ENCODE measurements at regions not wholly inside any gene's neighbourhood (a gene's known extent, or its start where the extent isn't known, plus 50 kb on each side); places are given as distances from the start of the nearest gene placed in this dataset.

DNA sequence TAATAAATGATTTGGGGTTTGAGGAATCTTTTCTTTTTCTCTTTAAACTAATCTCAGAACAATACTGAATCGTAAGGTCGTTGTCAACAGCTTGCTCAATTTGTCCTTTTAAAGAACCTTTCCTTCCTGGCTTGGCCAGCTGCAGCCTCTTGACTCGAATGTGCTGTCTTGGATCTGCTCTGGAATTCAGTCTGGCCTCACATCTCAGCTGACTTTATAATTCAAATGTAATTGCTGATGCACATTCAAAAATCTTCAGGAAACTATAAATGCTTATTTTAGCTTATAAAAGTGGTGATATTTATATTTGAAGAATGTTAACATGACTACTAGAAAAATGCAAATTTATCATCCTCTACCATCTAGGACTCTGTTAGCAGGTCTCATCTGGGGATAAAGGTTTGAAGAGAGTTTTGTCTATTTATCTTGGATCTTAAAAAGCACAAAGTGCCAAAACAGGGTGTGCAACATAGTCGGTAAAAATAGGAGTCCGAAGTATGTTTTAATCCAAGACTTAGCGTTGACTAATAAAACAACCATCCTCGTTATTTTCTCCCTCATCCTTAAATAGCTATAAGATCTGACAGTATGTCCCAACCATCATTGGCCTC, 1035.2 kb downstream of the MCTP2 start:
- DNase-seq = no peak

DNA sequence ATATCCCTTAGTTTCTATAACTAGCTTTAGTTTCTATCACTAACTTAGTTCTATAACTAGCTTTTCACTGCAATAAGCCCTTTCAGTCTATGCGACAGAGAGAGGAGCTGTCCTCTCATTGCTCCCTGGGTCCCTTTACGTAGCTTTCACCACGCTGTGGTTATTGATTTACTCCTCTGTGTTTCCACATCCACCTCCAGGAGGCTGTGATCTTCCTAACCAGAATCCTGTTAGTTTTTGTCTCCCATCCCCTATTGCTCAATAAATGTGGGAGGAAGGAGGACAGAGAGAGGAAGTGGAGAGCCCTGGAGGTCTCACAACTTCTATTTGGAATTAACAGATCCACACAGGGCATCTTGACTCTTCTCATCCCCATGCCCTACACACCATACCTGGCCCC, 1036.1 kb downstream of the MCTP2 start:
- DNase-seq = no peak

- no peak for DNase-seq
Observed at GRCh38 chr15:95269242-95270183, 1038.2 kb downstream of the MCTP2 start.

DNA sequence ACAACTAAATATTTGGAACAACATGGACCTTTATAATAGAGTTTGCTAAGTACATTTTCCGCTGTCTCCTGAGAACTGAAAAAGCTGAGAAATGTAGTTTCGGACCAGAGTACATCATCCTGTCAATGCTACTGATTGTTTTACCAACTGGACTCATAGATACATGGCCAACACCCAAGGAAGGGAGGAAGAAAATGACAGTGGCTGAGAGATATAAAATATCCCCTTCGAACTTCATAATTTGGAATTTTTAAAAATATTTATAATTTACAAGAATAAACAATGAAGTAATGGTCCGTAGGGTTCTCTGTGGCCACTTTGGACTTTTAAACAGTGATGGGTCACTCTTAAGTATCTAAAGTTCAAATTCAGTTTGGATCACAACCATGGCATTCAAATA, 1042.7 kb downstream of the MCTP2 start:
- DNase-seq = no peak

- DNase-seq = peak; percentile 74
Observed at GRCh38 chr15:95277266-95277665, 1045.9 kb downstream of the MCTP2 start.

GRCh38 chr15:95278532-95279245, 1047.3 kb downstream of the MCTP2 start:
- DNase-seq = no peak

DNA sequence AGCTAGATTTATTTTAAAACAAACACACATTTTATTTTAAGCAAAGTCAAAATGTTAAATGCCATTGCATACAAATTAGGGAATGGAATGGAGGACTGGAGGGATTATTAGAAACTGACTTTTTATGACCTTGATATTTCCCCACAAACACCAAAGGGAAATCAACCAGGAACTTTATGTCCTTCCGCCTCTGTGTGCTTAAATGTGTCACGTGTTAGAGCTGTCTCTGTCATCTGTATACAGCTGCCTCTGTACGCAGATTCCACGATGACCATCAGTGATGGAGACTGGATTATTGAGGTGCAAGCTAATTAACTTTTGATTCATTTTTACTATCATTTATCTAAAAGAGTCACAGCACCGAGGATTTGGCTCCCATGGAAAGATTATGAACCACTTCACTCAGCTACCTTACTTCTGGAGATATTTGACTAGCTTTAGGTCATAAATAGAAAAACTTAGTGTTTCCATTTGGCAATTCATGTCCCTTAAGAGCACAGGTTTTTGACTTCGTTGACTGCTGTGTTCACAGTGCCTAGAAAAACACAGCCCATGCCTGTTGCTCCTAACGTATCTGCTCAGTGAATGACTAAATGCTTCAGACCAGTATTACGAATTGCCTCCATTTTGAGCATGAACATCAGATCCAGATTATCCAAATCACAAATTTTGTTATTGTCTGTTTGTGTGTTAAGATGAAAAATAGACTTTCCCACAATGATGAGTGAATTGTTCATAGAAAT, 1048.1 kb downstream of the MCTP2 start:
- no peak for DNase-seq

- no peak for DNase-seq
Observed at GRCh38 chr15:95280711-95281110, 1049.3 kb downstream of the MCTP2 start.

DNA sequence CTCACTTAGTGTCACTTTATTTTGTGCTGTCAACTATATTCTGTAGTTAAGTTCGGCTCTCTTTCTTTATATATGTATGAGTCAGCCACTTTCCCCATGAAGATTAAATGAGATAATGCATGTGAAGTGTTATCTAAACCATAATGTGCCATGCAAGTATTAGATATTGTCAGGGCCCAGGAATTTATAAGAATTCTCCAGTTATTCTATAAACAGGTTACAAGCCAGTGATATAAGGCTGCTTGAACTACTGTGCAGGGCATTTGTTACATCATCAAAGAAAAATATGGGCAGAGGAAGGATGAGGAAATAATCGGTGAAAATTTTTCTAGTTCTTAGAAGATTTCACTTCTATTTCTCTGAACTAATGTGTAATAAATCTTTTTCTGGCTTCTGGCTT, 1049.0 kb upstream of the NR2F2 start:
- no peak for DNase-seq

DNA sequence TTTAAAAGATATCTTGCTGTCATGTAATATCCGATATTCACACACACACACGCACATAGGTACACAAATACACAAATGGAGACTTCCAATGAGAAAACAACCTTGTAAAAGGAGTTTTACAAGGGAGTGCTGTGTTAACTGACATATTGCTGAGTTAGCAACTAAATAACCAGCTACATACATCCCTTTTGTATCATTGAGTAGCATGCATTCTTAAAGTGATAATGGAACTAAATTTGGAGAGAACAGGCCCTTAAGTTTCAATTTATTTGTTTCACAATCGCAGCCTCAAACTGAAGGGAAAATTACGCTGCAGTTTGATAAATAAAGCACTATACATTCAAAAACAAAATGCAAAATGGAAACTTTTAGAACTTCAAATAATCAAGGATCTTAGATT, 1046.0 kb upstream of the NR2F2 start:
- DNase-seq = no peak

- DNase-seq = no peak
Observed at GRCh38 chr15:95284933-95285421, 1045.5 kb upstream of the NR2F2 start.

GRCh38 chr15:95286352-95286880, 1044.1 kb upstream of the NR2F2 start:
- DNase-seq = no peak

DNA sequence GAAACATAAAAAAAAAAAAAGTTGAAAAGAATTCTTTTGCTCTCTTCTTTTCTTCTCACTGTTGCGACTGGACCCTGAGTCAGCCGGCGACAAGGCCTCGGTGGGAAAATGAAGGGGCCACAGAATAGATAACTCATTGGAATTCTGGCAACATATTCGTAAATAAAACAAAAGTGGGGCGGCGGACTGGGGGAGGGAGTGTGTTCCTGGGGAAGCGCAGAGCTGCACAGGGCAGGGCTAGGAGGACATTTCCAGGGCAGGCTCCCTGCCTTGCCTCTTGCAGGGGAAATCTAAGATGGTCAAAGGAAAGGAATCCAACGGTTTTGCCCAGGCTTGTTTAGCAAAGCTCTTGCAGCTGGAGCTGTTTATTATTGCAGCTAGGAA, 1042.8 kb upstream of the NR2F2 start:
- no peak for DNase-seq

DNA sequence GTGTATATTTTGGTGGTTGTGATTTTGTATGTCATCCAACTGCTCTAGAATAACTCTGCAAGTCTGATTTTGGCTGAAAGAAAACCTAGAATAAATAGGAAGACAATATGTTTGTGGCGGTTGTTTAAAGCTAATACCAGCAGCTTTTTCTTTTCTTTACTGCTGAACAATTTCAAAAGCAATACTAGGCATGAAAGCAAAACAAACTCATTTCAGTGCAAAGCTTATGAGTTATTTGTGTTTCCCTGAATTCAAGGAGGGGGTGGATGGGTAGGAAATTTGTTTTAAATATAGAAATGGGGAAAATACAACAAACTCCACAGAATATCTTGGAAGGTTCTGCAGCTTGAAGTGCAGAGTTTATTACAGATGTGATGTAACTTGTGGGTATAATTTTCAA, 1041.9 kb upstream of the NR2F2 start:
- no peak for DNase-seq

GRCh38 chr15:95290176-95290974, 1040.1 kb upstream of the NR2F2 start:
- DNase-seq = no peak

DNA sequence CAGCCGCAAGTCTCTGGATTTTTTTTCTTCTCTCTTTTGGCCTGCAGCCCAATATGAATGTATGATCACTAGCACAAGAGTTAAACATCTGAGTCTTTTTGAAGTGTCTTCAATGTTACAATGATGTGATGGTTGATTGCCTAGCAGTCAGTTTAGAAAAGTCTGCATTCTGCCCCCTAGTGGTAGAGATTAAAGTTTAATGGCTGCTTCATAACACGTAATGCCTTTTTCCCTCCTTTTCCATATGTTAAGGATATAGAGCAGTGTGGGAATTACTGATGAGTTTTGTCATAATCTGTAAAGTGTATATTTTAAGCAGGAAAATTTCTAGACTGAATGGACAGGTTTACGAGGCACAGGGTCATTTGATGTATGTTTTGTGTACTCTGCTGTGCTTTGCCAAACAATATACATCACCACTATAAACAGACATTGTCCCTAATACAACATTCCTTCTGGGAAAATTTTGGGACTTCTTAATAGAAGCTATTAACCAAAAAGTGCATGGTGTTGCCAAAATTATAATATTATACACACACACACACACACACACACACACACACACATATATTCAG, 1038.5 kb upstream of the NR2F2 start:
- DNase-seq = no peak

- DNase-seq = no peak
Observed at GRCh38 chr15:95292785-95293450, 1037.6 kb upstream of the NR2F2 start.

DNA sequence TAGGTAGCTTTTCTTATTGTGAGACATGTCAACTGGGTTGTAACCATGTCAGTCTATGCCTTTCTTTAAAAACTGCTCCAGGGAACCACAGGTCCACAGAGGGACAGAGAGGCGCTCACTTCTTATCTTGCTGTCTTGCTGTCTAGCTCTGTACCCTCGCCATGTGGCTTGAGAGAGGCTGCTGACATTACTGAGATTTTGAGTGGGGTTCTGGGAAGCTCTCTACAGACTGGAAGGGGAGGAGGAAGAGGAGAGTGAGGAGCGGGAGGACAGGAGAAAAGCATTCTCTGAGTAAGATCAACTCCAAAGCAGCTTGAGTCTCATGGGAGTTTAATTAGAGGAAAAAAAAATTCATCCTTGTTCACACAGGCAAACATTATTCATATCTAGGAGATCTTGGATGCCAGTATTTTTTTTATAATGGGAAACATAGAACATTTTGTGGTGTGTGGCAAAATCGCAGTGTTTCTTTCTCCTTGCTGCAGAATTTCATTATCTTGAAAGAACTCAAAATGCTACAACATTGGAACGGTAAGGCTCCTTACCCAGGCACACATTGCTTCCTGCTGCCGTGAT, 1037.0 kb upstream of the NR2F2 start:
- no peak for DNase-seq

- DNase-seq = no peak
Observed at GRCh38 chr15:95295363-95295762, 1035.1 kb upstream of the NR2F2 start.

DNA sequence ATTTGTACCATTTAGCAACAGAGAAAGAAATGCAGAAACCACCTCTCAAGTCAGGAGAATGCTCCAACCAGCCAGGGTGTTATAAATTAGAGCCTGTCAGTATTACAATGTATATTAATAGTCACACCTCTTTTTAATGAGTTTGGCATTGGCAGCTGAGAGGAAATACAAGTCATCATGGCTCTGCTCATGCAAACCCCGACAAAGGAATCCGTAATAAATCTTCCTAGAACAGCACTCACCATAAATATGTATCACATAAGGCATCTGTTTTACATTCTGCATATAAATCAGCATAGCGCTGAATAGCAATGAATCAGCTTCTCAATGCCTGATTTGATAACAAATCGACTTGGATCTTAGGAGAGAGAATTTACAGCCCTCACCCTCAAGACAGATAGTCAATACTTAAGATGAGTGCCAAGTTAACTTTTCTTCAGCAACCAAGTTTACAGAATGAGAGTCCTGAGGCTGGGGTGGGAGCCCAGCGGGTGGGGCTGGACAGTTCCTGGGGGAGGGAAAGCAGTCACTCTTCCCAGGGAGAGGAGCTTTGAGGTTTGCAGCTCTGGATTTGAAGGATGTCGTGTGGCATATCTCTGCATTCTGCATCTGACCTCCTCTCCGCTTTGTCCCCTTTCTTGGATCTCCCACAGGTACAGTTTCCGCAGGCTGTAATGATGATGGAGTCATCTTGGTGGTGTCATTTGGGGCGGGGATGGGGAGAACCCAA, 1034.4 kb upstream of the NR2F2 start:
- DNase-seq = no peak

Measured in amniotic stem cell (primary cell).